HG03469 (cell line): ENCODE measurements at regions not wholly inside any gene's neighbourhood (a gene's known extent, or its start where the extent isn't known, plus 50 kb on each side); places are given as distances from the start of the nearest gene placed in this dataset.
"Not testable (repeated sequence)": the region's sequence is repeated elsewhere in the genome, so short reads cannot be mapped to it uniquely, and the experiment has no call there.

Source experiments
- ATAC-seq: cut with Tn5 transposase; IDR thresholded peaks from one replicate; pipeline ENCODE4 v1.9.1; 2021; ENCODE audit warnings: mild to moderate bottlenecking, moderate library complexity, moderate number of reproducible peaks; ENCODE audit not compliant: unreplicated experiment

DNA sequence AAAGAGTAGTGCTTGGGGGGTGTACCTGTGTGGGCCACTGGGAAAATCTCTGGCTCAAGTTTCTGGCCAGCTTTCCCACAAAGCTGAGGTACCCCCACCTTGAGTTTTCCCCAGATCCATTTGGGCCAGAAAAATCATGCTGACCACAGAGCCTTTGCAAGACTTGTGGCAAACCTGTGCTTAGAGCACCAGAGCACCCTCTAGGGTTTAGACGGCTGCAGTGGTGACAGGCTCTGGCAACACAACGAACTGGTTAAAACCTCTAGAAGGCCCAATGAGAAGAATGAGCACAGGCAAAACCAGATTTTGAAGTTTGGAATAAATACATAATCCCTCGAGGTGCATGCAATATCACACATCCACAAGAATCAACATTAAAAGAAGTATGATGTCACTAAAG, 290.7 kb upstream of the FOLH1 start:
- no peak for ATAC-seq

DNA sequence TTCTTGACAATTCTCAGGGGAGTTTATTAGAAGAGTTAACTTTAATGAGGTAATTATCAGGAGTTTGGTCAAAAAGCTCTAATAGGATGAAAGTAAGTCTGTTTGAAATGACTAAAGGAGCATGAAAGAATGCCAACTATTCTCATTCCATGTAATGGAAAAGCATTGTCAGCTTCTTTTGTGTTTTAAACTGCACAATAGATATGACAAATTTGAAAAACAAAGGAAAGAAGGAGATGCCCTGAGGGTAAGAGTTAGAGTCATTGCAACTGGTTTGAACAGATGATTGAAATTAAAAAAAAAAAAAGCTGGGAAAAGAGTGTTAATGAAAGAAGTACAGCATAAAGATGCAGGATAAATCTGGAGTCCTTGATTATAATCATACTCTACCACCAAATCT, 296.8 kb upstream of the FOLH1 start:
- no peak for ATAC-seq

GRCh38 chr11:49526240-49526829, 317.9 kb upstream of the FOLH1 start:
- ATAC-seq: peak; percentile 76

GRCh38 chr11:49533204-49533603, 324.8 kb upstream of the FOLH1 start:
- no peak for ATAC-seq

DNA sequence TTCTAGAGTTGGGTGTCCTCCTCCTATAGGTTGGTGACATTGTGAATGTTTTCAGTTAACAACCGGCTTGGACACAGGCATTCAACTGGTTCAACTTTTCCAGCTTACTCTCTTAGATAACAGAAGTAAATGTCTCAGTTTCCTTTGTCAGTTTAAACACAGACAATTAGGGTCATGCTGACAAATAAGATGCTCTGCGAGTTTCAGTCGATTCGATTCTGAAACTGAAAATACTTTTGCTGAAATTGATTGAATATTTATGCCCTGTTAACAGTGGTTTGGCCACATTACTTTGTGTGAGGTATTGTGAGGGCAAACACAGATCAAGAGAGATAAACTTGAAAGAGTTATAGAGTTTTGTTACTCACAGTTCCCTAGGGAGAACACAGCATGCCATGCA, 330.5 kb upstream of the FOLH1 start:
- ATAC-seq: not testable (repeated sequence)

DNA sequence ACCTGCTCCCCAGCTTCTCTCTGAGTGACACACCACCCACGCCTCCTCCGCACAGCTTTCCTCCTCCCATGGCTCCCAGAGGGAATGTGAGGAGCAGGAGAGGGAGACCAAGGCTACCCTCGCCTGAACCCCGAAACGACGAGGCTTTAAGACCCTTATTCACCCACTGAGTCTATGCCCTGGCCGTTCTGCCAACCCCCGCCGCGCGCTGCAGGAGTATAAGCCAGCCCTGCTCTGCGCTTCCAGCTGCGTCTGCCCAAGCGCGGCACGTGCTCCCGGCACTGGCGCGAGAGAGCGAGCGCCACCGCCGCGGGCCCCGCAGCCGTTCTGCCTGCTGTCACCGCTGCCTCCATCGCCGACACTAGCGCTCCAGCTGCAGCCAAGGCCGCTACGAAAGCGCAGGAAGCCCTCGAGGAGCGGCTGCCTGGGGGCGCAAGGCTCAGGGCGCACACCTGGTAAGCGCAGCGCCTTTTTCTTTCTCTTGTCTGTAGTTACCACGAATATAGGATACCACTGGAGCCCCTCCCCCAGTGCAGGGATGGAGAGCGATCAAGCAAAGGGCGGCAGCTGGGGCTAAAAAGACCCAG, 350.0 kb upstream of the FOLH1 start:
- not testable (repeated sequence) for ATAC-seq

GRCh38 chr11:49560593-49560992, 352.2 kb upstream of the FOLH1 start:
- ATAC-seq: not testable (repeated sequence)

DNA sequence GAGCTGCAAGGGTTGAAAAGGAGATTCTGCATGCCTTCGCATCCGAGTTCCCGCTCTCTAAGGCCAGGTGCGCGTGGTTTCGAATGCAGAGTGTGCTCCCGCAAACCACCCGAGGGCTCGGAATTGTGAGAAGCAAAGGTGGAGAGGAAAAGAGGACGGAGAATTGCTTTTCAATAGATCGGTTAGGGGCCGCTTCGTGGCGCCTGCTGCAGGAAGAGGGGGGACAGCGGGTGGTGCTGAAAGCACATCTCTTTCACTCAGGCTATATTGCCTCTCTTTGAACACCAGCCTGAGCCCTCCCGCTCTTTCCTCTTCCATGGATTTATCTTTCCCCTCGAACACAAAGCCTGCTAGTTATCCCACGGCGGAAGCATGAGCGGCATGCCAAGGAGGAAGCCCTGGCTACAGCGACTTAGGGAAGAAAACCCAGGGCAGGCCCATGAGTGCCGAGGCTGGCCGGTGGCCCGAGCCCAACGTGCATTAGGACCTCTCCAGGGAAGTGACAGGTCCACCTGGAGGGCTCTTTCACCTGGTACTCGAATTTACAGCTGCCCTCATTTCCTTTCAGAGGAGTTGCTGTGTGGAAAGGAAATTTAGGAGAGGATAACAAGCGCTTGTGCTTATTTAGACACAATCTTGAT, 353.0 kb upstream of the FOLH1 start:
- ATAC-seq: not testable (repeated sequence)

DNA sequence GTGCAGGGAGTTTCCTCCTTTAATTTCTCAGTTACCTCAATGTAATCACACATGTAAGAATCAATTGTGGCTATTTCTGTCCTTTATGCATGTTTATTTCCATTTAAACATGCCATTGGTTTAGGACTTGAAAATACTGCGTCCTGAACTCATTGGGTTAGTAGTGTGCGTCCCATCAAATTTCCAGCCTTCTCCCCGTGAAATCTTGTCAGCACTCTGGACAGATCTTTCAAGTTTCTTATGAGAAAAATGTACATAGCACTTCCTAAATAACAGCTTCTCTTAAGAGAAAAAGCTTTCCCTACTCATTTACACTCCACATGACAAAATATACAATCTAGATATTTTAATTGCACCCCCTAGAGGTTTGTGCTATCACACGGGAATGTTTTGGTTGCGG, 353.9 kb upstream of the FOLH1 start:
- ATAC-seq: not testable (repeated sequence)

DNA sequence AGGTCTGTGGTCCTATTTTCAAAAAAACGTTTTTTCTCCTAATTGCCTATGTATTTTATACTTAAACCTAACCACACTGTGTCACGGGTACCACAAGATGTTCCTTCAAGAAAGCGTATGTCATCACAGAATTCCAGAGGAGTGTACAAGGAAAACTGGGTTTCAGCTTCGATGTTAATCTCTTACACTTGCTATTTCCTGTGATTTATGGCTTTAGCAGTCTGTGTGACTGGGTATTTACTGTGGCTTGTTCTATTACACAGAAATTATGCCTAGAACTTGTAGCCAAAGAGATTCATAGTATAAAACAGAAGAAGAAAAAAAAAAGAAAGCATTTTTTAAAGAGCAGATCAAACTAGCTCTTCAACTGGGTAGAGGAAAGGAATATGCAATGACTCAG, 371.1 kb upstream of the FOLH1 start:
- not testable (repeated sequence) for ATAC-seq

DNA sequence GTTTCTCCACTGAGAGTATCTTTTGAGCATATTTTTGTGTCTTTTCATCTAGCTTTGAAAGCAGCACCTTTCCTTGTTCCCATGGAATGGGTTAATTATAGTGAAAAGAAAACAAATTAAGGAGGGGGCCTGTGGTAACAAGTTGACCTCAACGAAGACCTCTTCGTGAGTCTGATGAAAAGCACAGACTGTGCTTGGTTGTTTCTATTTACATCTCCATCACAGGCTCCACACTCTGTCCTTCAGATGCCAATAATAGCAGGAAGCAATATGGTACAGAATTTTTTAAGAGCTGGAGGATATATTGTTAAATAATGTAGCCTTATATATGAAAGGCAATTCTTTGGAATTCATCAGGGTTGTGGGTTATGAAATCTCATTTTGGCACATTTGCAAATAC, 366.7 kb upstream of the OR4C13 start:
- ATAC-seq: not testable (repeated sequence)

GRCh38 chr11:49608892-49609291, 343.3 kb upstream of the OR4C13 start:
- ATAC-seq: not testable (repeated sequence)

GRCh38 chr11:49623872-49624271, 328.3 kb upstream of the OR4C13 start:
- not testable (repeated sequence) for ATAC-seq

DNA sequence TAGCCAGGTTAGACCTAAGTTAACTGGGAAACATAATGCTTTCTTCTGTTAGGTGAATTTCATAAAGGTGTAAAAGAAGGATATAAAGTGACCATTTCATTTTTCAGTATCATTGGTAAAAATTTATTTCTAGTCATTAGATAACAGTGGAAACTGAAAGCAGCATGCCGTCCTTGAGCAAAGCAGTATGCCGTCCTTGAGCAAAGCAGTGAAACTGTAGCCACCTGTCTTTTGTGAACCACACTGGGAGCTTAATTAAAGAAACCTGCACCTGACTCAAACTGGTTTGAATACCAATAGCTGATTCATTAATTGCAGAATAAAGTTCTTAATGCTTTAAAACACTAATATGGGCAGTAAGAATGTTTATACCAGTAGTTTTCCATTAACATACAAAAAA, 281.5 kb upstream of the OR4C13 start:
- not testable (repeated sequence) for ATAC-seq

DNA sequence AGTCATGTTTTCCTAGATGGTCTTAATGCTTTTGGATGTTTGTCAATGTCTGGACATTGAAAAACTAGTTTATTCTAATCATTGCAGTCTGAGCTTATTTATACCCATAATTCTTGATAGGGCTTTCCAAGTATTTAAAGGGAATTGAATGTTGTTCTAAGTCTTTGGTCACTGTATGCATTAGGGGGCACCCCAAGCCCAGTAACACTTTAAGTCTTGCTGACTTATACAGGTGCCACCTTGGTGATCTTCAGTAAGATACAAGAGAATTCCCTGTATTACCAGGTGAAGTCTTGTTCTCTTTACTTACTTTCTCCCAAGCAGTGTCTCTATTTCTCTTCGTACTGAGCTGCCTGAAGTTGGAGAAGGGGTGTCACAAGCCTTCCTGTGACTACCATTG, 250.1 kb upstream of the OR4C13 start:
- ATAC-seq: not testable (repeated sequence)

DNA sequence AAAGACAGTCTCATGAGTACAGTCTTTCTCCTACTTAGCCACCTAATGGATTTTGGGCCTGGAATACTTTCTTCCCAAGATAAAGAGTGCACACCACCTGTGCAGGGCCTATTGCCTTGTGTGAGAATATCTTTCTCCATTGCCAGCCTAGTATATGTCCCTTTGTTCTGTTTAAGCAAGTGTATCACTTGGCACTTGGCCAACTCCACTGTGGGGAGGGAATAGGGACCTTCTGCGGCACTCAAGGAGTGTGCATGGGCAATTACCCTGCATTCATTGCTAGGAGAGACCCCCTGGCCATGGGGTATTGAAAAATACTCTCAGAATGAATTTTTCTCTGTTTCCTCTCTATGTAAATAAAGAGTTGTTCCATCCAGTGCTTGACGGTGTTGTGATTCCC, 201.7 kb upstream of the OR4C13 start:
- ATAC-seq: not testable (repeated sequence)

DNA sequence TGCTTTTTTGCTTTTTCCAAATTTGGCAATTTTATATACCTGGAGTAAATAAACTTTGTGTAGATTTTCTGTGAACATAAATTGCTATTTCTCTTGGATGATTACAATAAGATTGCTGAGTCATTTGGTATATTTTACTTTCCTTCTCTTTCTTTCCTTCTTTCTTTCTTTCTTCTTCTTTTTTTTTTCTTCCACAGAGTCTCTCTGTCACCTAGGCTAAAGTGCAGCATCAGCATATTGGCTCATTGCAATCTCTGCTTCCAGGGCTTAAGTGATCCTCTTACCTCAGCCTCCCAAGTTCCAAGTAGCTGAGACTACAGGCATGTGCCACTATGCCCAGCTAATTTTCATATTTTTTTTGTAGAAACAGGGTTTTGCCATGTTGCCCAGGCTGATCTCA, 201.2 kb upstream of the OR4C13 start:
- ATAC-seq: not testable (repeated sequence)

DNA sequence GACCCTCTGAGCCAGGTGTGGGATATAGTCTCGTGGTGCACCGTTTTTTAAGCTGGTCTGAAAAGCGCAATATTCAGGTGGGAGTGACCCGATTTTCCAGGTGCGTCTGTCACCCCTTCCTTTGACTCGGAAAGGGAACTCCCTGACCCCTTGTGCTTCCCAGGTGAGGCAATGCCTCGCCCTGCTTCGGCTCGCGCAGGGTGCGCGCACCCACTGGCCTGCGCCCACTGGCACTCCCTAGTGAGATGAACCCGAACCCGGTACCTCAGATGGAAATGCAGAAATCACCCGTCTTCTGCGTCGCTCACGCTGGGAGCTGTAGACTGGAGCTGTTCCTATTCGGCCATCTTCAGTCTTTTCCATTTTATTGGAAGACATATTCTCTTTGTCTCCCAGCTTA, 171.4 kb upstream of the OR4C13 start:
- ATAC-seq: not testable (repeated sequence)

DNA sequence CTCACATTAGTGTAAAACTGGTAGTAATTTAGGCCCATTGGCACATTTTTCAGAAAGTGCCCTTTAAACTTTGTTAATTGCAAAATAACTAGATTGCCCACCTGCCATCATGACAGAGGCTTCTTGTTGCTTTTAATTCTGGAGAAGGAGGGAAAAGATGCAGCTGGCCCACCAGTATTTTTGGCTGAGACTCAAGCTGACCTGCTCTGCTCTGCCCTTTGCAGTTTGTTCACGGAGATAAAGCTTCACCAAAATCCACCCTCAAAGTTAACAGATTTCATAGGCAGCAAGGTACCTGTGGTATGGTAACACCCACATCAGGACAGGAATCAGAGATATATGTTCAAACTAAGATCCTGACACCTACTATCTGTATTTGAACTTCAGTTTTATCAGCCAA, 170.2 kb upstream of the OR4C13 start:
- not testable (repeated sequence) for ATAC-seq

DNA sequence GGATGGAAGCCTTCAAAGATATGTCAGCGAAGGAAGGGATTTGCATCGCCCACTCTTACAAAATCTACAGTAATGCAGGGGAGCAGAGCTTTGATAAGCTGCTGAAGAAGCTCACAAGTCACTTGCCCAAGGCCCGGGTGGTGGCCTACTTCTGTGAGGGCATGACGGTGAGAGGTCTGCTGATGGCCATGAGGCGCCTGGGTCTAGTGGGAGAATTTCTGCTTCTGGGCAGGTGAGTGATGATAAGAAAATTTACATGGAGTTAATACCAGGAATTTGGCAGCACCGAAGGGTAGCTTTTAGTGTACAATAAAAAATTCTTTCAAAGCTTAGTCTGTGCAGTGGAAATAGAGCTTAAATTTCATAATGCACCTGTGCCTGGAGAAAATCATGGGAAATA, 168.3 kb upstream of the OR4C13 start:
- ATAC-seq: not testable (repeated sequence)

- ATAC-seq: not testable (repeated sequence)
Observed at GRCh38 chr11:49789787-49790186, 162.4 kb upstream of the OR4C13 start.

GRCh38 chr11:49798206-49798837, 153.9 kb upstream of the OR4C13 start:
- ATAC-seq: not testable (repeated sequence)
